Naive B cell (primary cell): ENCODE measurements at regions not wholly inside any gene's neighbourhood (a gene's known extent, or its start where the extent isn't known, plus 50 kb on each side); places are given as distances from the start of the nearest gene placed in this dataset.

Experiments
- ATAC-seq, 2 donors: fragments of 150-1000 bp; cut with Tn5 transposase; 2 replicates each; pipeline ENCODE4 v1.10.0; 2021; ENCODE audit warnings: low read depth in 2 of 2, mild to moderate bottlenecking in 2 of 2, moderate library complexity in 2 of 2
- DNase-seq: peaks from one replicate; pipeline ENCODE4 v3.0.0; 2022
- H3K27ac Mint-ChIP-seq, 6 donors: one replicate each; pipeline ENCODE4 v1.8.0; 2020 to 2022; ENCODE audit warnings: mild to moderate bottlenecking in 6 of 6, mixed read lengths in 6 of 6, moderate library complexity in 5 of 6, inconsistent platforms in 2 of 6
- H3K27me3 Mint-ChIP-seq, 3 donors: one replicate each; pipeline ENCODE4 v1.8.0; 2021 to 2022; ENCODE audit warnings: mixed read lengths in 3 of 3, mild to moderate bottlenecking in 1 of 3
- H3K36me3 Mint-ChIP-seq, 2 donors: one replicate each; pipeline ENCODE4 v1.8.0; 2020 to 2022; ENCODE audit warnings: mixed read lengths in 2 of 2, inconsistent platforms in 1 of 2, mild to moderate bottlenecking in 1 of 2
- H3K4me1 Mint-ChIP-seq, 3 donors: one replicate each; pipeline ENCODE4 v1.8.0; 2020 to 2022; ENCODE audit warnings: mixed read lengths in 3 of 3, inconsistent platforms in 1 of 3, mild to moderate bottlenecking in 1 of 3, moderate library complexity in 1 of 3
- H3K4me3 Mint-ChIP-seq, 8 donors: one replicate each; pipeline ENCODE4 v1.8.0; 2020 to 2022; ENCODE audit warnings: mild to moderate bottlenecking in 8 of 8, mixed read lengths in 8 of 8, moderate library complexity in 8 of 8, inconsistent platforms in 2 of 8
- H3K9me3 Mint-ChIP-seq, 7 donors: one replicate each; pipeline ENCODE4 v1.8.0; 2020 to 2022; ENCODE audit warnings: mixed read lengths in 7 of 7, mild to moderate bottlenecking in 5 of 7, inconsistent platforms in 2 of 7, moderate library complexity in 1 of 7

GRCh38 chr4:84403656-84404055 lies 95.4 kb downstream of the NKX6-1 start:
- no peak overlapping the region for H3K4me3 Mint-ChIP-seq
- H3K4me1 Mint-ChIP-seq, result no peaks in the 10 kb centered on the region
- ATAC-seq (no peak), DNase-seq (no peak)
- no peak overlapping the region for H3K27ac Mint-ChIP-seq
- H3K27me3 Mint-ChIP-seq, result peaks cover 0 to 16% (median 0%) of the 10 kb centered on the region in 3 donors
- no peaks in the 10 kb centered on the region for H3K36me3 Mint-ChIP-seq
- H3K9me3 Mint-ChIP-seq, result peaks cover 0 to 13% (median 0%) of the 10 kb centered on the region in 7 donors

- no peak overlapping the region for H3K27ac Mint-ChIP-seq
- ATAC-seq, result no peak
Observed at GRCh38 chr4:84401701-84402306, 97.3 kb downstream of the NKX6-1 start.

GRCh38 chr4:84394386-84394785 lies 104.7 kb downstream of the NKX6-1 start:
- H3K4me1 Mint-ChIP-seq, result no peaks in the 10 kb centered on the region

More at GRCh38 chr4:84401701-84402306, 97.3 kb downstream of the NKX6-1 start:
- peaks cover 0 to 13% (median 0%) of the 10 kb centered on the region in 7 donors for H3K9me3 Mint-ChIP-seq
- no peaks in the 10 kb centered on the region for H3K4me1 Mint-ChIP-seq
- no peaks in the 10 kb centered on the region for H3K36me3 Mint-ChIP-seq
- peaks cover 0 to 14% (median 0%) of the 10 kb centered on the region in 3 donors for H3K27me3 Mint-ChIP-seq
- DNase-seq, result no peak
- H3K4me3 Mint-ChIP-seq, result no peak overlapping the region

GRCh38 chr4:84392951-84393590 lies 106.0 kb downstream of the NKX6-1 start:
- no peak overlapping the region for H3K4me3 Mint-ChIP-seq
- ATAC-seq (no peak), DNase-seq (no peak)
- H3K27ac Mint-ChIP-seq, result no peak overlapping the region
- H3K4me1 Mint-ChIP-seq, result no peaks in the 10 kb centered on the region
- no peaks in the 10 kb centered on the region for H3K36me3 Mint-ChIP-seq
- peaks cover 0 to 4% (median 0%) of the 10 kb centered on the region in 3 donors for H3K27me3 Mint-ChIP-seq
- H3K9me3 Mint-ChIP-seq, result peaks cover 0 to 7% (median 0%) of the 10 kb centered on the region in 7 donors

More at GRCh38 chr4:84394386-84394785, 104.7 kb downstream of the NKX6-1 start:
- peaks cover 0 to 4% (median 0%) of the 10 kb centered on the region in 3 donors for H3K27me3 Mint-ChIP-seq
- DNase-seq (no peak), ATAC-seq (no peak)
- peaks cover 0 to 7% (median 0%) of the 10 kb centered on the region in 7 donors for H3K9me3 Mint-ChIP-seq
- no peak overlapping the region for H3K4me3 Mint-ChIP-seq
- H3K27ac Mint-ChIP-seq, result no peak overlapping the region
- no peaks in the 10 kb centered on the region for H3K36me3 Mint-ChIP-seq

- no peaks in the 10 kb centered on the region for H3K4me1 Mint-ChIP-seq
- DNase-seq (no peak), ATAC-seq (no peak)
- peaks cover 0 to 8% (median 3%) of the 10 kb centered on the region in 7 donors for H3K9me3 Mint-ChIP-seq
- peaks cover 0 to 5% (median 4%) of the 10 kb centered on the region in 3 donors for H3K27me3 Mint-ChIP-seq
- no peak overlapping the region for H3K4me3 Mint-ChIP-seq
- no peaks in the 10 kb centered on the region for H3K36me3 Mint-ChIP-seq
- H3K27ac Mint-ChIP-seq, result no peak overlapping the region
Observed at GRCh38 chr4:84389406-84389805, 109.7 kb downstream of the NKX6-1 start.

DNA sequence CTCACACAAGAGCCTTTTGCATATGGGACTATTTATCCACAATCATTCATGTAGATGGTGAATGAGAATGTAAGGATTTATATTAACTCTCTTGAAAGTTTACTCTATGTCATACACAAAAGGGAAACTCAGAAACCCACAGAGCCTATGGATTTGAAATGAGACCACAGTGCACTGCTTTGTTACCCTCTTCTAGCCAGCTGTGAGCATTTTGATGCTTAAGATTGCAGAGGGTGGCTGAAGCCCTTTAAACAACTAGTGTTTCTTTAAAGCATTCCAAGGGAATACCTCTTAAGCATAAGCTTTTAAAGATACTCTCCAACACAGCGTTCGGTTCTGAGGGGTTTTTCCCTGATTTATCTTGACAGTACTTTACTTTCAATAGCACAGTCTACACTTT lies 113.9 kb downstream of the NKX6-1 start:
- Mint-ChIP-seq H3K9me3 (peaks cover 0 to 8% (median 3%) of the 10 kb centered on the region in 7 donors), H3K36me3 (no peaks in the 10 kb centered on the region), H3K27ac (no peak overlapping the region), H3K27me3 (peaks cover 2 to 10% (median 4%) of the 10 kb centered on the region in 3 donors), H3K4me1 (no peaks in the 10 kb centered on the region), H3K4me3 (no peak overlapping the region)
- no peak for ATAC-seq
- no peak for DNase-seq

- Mint-ChIP-seq H3K36me3 (no peaks in the 10 kb centered on the region), H3K4me3 (no peak overlapping the region), H3K4me1 (no peaks in the 10 kb centered on the region), H3K27me3 (peaks cover 3 to 14% (median 6%) of the 10 kb centered on the region in 3 donors), H3K9me3 (peaks cover 0 to 8% (median 3%) of the 10 kb centered on the region in 7 donors), H3K27ac (no peak overlapping the region)
- DNase-seq (no peak), ATAC-seq (no peak)
Observed at GRCh38 chr4:84384801-84385200, 114.3 kb downstream of the NKX6-1 start.

DNA sequence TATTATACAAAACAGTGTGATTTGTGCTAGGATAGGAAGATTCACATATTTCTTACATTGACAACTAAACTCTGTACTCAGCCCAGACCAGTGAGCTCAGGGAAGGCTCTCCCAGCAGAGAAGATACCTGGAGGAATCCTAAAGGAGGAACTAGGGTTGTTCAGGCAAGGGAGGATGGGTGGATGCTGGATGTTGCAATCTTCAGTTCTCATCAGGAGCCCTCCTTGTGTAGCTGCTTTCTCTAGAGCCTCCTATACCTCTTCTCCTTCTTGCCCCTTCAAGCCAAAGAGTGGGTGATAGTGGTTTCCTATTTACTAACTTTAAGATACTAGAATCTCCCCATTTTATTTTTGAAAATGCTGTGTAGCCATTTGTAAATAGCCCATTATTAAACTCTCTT lies 117.3 kb downstream of the NKX6-1 start:
- DNase-seq (no peak), ATAC-seq (no peak)
- Mint-ChIP-seq H3K4me1 (no peaks in the 10 kb centered on the region), H3K9me3 (peaks cover 0 to 8% (median 0%) of the 10 kb centered on the region in 7 donors), H3K36me3 (no peaks in the 10 kb centered on the region), H3K4me3 (no peak overlapping the region), H3K27me3 (peaks cover 0 to 33% (median 15%) of the 10 kb centered on the region in 3 donors), H3K27ac (no peak overlapping the region)

DNA sequence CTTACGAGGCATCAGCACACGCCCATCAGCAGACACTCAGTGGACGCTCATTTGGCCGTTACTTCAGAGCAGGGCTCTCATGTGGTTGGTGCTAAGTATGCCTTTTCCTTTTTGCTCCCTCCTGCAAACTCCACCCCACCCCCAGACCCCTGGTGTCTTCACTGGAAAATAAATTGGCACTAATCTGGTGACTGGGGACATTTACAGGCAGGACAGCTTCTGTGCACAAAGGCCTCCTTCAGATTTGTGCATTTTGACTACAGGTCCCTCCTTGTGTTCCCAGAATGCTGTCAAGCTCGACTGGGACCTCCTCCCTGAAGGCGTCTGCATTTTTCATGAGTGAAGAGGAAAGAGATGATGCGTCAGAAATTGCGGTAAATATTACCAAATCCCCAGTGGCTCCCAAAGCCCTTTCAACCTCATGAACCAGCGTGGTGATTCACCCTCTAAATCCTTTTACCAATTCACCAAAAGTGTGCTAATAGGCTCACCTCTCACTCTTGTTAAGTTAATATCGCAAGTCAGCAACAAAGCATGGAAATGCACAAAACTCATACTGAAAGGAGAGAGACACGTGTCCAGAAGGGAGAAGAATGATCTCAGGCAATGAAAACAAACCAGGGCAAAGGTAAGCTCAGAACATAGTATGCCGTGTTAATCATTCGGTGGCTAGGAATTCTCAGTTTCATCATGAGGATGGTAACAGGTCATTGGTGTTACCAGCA lies 119.0 kb downstream of the NKX6-1 start:
- Mint-ChIP-seq H3K27me3 (peaks cover 4 to 30% (median 15%) of the 10 kb centered on the region in 3 donors), H3K4me1 (no peaks in the 10 kb centered on the region), H3K36me3 (no peaks in the 10 kb centered on the region), H3K4me3 (peak overlapping the region in 1 of 8 donors; percentile 1), H3K9me3 (peaks cover 0 to 8% (median 0%) of the 10 kb centered on the region in 7 donors), H3K27ac (no peak overlapping the region)
- DNase-seq (no peak), ATAC-seq (no peak)

- no peak for ATAC-seq
- Mint-ChIP-seq H3K27ac (peak overlapping the region in 1 of 6 donors; percentile 46), H3K4me3 (no peak overlapping the region), H3K4me1 (no peaks in the 10 kb centered on the region), H3K36me3 (no peaks in the 10 kb centered on the region), H3K27me3 (peaks cover 4 to 30% (median 15%) of the 10 kb centered on the region in 3 donors), H3K9me3 (peaks cover 0 to 7% (median 0%) of the 10 kb centered on the region in 7 donors)
- no peak for DNase-seq
Observed at GRCh38 chr4:84378983-84379382, 120.1 kb downstream of the NKX6-1 start.

- DNase-seq (no peak), ATAC-seq (no peak)
- Mint-ChIP-seq H3K36me3 (no peaks in the 10 kb centered on the region), H3K9me3 (peaks cover 0 to 7% (median 0%) of the 10 kb centered on the region in 7 donors), H3K27me3 (peaks cover 4 to 30% (median 15%) of the 10 kb centered on the region in 3 donors), H3K4me3 (no peak overlapping the region), H3K27ac (peak overlapping the region in 1 of 6 donors; percentile 46), H3K4me1 (no peaks in the 10 kb centered on the region)
Observed at GRCh38 chr4:84378356-84378755, 120.7 kb downstream of the NKX6-1 start.

- ATAC-seq (no peak), DNase-seq (no peak)
- H3K36me3 Mint-ChIP-seq, result no peaks in the 10 kb centered on the region
- no peak overlapping the region for H3K4me3 Mint-ChIP-seq
- no peaks in the 10 kb centered on the region for H3K4me1 Mint-ChIP-seq
- H3K27ac Mint-ChIP-seq, result no peak overlapping the region
- H3K27me3 Mint-ChIP-seq, result peaks cover 0 to 8% (median 0%) of the 10 kb centered on the region in 3 donors
- peaks cover 0 to 15% (median 1%) of the 10 kb centered on the region in 7 donors for H3K9me3 Mint-ChIP-seq
Observed at GRCh38 chr4:84366907-84367306, 132.2 kb downstream of the NKX6-1 start.

DNA sequence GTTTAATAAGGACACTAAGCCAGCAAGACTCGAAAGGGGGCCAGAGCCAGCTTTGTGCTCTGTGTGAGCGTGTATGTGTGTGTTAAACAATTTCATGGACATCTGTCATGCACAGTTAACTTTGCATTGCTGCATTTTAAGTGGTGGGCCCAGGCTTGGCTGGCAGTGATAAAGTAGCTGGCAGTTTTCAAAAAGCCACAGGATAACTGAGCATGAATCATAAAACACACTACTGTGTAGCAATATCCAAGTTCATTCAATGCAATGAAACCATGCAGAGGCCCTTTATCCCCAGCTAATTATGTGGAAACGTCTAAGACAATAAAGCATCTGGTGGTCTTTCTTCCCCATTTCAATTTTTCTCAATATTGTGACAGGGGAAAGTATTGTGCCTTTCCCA lies 132.9 kb downstream of the NKX6-1 start:
- Mint-ChIP-seq H3K4me3 (no peak overlapping the region), H3K27ac (no peak overlapping the region), H3K36me3 (no peaks in the 10 kb centered on the region), H3K9me3 (peaks cover 4 to 23% (median 8%) of the 10 kb centered on the region in 7 donors), H3K27me3 (peaks cover 0 to 8% (median 0%) of the 10 kb centered on the region in 3 donors), H3K4me1 (no peaks in the 10 kb centered on the region)
- ATAC-seq, result no peak
- DNase-seq, result no peak
